MCF 10A (cell line): ENCODE measurements at regions not wholly inside any gene's neighbourhood (a gene's known extent, or its start where the extent isn't known, plus 50 kb on each side); places are given as distances from the start of the nearest gene placed in this dataset.

Source experiments
- BruUV-seq: library from RNA; stranded (reverse); fragments of 400-500 nt; replicated peaks from 2 replicates; lab custom pipeline; 2021; lab: Mats Ljungman, UMichigan
- CTCF ChIA-PET: fragments of 300-600 bp; sonication (Branson Sonifier 250); formaldehyde crosslinking; extraction: SDS; loops from one replicate; lab custom pipeline; 2021; ENCODE audit warnings: antibody characterized with exemption, inconsistent platforms; lab: Yijun Ruan, JAX
- POLR2A ChIA-PET: fragments of 300-600, 350-650 bp; sonication (Branson Sonifier 250); formaldehyde crosslinking; extraction: SDS; loops from one replicate; lab custom pipeline; 2020; ENCODE audit warnings: antibody characterized with exemption, inconsistent platforms; lab: Yijun Ruan, JAX
- DNase-seq: peaks from one replicate; pipeline ENCODE4 v3.0.0-alpha.2; 2018; ENCODE audit not compliant: unreplicated experiment
- H3K27ac Mint-ChIP-seq: one replicate; pipeline ENCODE4 v1.8.0; 2022; ENCODE audit warnings: mild to moderate bottlenecking, low read depth, mixed read lengths; ENCODE audit not compliant: unreplicated experiment
- H3K27me3 Mint-ChIP-seq: one replicate; pipeline ENCODE4 v1.8.0; 2022; ENCODE audit warnings: mixed read lengths; ENCODE audit not compliant: insufficient read depth, unreplicated experiment
- H3K36me3 Mint-ChIP-seq: one replicate; pipeline ENCODE4 v1.8.0; 2022; ENCODE audit warnings: mild to moderate bottlenecking, moderate library complexity, mixed read lengths; ENCODE audit not compliant: insufficient read depth, unreplicated experiment
- H3K4me1 Mint-ChIP-seq: one replicate; pipeline ENCODE4 v1.8.0; 2022; ENCODE audit warnings: mixed read lengths; ENCODE audit not compliant: insufficient read depth, unreplicated experiment
- H3K4me3 Mint-ChIP-seq: one replicate; pipeline ENCODE4 v1.8.0; 2022; ENCODE audit warnings: mild to moderate bottlenecking, moderate library complexity, mixed read lengths; ENCODE audit not compliant: unreplicated experiment
- H3K9me3 Mint-ChIP-seq: one replicate; pipeline ENCODE4 v1.8.0; 2022; ENCODE audit warnings: mixed read lengths; ENCODE audit not compliant: unreplicated experiment
- intact Hi-C: fragments of 100-400 bp; cut with micrococcal nuclease; formaldehyde crosslinking; loops from 2 replicates; pipeline ENCODE4 v1.14.1; 2022
- TF ChIP-seq, protein P1 (sequence below): fragments of 200-600 bp; IDR thresholded peaks from one replicate; pipeline ENCODE4 v1.8.0; 2022; ENCODE audit warnings: antibody characterized with exemption, mild to moderate bottlenecking; ENCODE audit not compliant: unreplicated experiment

DNA sequence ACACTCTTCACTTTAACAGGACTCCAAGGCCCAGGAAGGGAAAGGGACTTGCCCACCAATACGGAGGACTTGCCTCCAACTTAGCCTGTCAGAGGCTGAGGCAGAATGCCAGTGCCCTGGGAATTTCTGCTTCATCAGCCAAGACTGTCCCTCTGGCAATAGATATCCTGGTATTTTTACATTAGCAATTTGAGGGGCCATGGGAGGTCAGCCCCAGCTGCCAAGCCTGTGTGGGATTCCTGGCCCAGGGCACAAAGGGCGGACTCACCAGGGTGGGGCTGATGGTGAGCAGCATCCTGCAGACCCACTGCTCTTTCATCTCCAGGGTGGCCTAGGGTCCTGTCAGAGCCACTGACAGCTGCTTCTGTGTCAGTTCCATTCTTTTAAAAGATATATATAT, 78.3 kb upstream of the CIBAR2 start:
- no peaks in the 10 kb centered on the region for H3K27me3 Mint-ChIP-seq
- H3K36me3 Mint-ChIP-seq: peaks cover 2% of the 10 kb centered on the region
- no peaks in the 10 kb centered on the region for H3K9me3 Mint-ChIP-seq
- POLR2A ChIA-PET: no interaction called here
- DNase-seq: no peak
- intact Hi-C loops: no loop called here
- TF ChIP-seq, protein P1, sequence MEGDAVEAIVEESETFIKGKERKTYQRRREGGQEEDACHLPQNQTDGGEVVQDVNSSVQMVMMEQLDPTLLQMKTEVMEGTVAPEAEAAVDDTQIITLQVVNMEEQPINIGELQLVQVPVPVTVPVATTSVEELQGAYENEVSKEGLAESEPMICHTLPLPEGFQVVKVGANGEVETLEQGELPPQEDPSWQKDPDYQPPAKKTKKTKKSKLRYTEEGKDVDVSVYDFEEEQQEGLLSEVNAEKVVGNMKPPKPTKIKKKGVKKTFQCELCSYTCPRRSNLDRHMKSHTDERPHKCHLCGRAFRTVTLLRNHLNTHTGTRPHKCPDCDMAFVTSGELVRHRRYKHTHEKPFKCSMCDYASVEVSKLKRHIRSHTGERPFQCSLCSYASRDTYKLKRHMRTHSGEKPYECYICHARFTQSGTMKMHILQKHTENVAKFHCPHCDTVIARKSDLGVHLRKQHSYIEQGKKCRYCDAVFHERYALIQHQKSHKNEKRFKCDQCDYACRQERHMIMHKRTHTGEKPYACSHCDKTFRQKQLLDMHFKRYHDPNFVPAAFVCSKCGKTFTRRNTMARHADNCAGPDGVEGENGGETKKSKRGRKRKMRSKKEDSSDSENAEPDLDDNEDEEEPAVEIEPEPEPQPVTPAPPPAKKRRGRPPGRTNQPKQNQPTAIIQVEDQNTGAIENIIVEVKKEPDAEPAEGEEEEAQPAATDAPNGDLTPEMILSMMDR: no peak
- H3K4me3 Mint-ChIP-seq: no peak overlapping the region
- no TSS peak for BruUV-seq
- no peak overlapping the region for H3K27ac Mint-ChIP-seq
- CTCF ChIA-PET: no interaction called here
- peaks cover 7% of the 10 kb centered on the region for H3K4me1 Mint-ChIP-seq

DNA sequence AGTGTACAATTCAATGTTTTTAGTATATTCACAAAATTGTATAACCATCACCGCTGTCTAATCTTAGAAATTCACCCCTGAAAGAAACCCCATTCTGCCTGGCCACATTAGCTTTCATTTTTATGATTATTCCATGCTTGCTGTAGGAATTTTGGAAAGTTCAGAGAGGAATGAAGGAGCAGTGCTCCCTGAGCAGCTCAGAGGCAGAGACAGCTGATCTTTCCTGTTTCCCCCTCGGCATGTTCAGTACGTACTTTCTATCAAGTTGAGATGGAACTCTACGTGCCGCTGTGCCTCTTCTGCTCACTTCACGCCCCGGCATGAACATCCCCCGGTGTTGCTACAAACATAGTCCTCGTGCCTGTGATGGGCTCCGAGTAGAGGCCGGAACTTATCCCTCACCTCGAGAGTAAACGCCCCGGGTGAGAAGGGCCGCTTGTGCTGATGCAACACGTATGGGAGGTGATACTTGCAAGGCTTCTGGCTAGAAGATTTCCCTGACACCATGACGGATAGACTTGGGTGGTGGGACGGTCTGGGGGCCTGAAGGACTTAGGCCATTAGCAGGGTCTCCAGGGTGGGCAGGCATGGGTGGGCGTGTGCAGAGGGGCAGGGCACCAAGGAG, 79.2 kb upstream of the CIBAR2 start:
- Mint-ChIP-seq H3K27me3 (no peaks in the 10 kb centered on the region), H3K36me3 (no peaks in the 10 kb centered on the region), H3K4me1 (peaks cover 7% of the 10 kb centered on the region), H3K4me3 (no peak overlapping the region), H3K9me3 (no peaks in the 10 kb centered on the region), H3K27ac (no peak overlapping the region)
- intact Hi-C loops: no loop called here
- DNase-seq: no peak
- ChIA-PET POLR2A (no interaction called here), CTCF (interaction anchor here (0.7 kb wide), 1 partner anchor 85 kb away, joined by 4 read pairs; no protein-coding TSS in a partner anchor)
- no TSS peak for BruUV-seq
- TF ChIP-seq, protein P1: no peak

DNA sequence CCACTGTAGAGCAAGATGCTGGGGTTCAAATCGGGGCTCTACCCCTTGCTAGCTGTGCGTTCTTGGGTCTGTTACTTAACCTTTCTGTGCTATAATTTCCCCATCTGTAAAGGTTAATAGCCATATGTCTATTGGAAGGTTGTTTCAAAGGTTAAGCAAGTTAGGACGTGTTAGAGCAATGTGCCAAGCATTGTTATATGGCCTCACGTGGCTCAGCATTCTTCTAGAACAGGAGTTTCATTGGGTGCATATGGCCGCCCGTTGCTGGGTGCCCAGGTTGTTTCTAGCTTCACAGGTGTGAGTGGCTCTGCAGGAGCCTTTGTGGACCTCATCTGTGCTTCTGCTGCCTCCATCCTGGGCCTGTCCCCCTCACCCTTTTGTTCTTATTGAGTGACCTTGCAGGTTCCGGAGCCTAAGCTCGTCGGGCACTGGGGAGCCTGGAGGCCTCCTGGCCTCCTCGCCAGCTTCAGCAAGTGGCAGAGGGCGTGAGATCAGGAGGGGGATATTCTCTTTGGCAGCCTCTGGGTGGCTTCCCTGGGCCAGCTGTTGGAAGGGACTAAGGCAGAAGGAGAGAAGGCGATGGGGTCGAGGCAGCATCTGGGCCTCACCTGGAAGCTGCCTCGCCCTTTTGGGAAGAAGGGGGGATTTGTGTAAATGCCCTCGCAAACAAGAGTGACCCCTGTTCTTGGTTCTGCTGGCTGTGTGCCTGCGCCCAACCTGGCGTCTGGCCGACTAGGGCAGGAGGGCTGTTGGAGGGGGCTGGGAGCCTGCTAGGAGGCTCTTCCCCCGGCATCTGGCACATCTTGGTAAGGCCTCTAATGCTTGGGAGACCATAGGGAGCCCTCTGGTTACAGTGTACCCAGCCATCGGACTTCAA, 80.2 kb upstream of the CIBAR2 start:
- H3K9me3 Mint-ChIP-seq: no peaks in the 10 kb centered on the region
- no TSS peak for BruUV-seq
- POLR2A ChIA-PET: no interaction called here
- no peaks in the 10 kb centered on the region for H3K27me3 Mint-ChIP-seq
- TF ChIP-seq, protein P1: no peak
- peaks cover 7% of the 10 kb centered on the region for H3K4me1 Mint-ChIP-seq
- peak; percentile 51 for DNase-seq
- no peaks in the 10 kb centered on the region for H3K36me3 Mint-ChIP-seq
- CTCF ChIA-PET: interaction anchor here (0.6 to 1.0 kb wide), 2 partner anchors 42 to 107 kb away, joined by 4 read pairs; no protein-coding TSS in a partner anchor
- intact Hi-C loops: no loop called here
- no peak overlapping the region for H3K4me3 Mint-ChIP-seq
- H3K27ac Mint-ChIP-seq: no peak overlapping the region

DNA sequence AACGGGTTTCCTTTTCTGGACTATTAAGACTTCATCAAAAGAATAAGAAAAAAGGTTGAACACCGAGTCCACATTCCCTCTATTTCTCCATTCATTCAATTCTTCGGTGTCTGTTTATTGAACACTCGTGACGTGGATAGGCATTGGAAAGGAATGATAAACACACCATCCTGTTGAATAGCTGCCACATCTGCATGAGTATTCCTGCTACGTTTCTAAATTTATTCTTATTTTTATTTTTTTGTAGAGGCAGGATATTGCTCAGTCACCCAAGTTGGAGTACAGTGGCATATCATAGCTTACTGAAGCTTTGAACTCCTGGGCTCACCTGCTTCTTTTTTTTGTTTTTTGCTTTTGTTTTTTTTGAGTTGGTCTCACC, 80.8 kb upstream of the CIBAR2 start:
- no peak for DNase-seq
- TF ChIP-seq, protein P1: no peak
- no peaks in the 10 kb centered on the region for H3K27me3 Mint-ChIP-seq
- intact Hi-C loops: no loop called here
- no peak overlapping the region for H3K27ac Mint-ChIP-seq
- BruUV-seq: no TSS peak
- ChIA-PET CTCF (interaction anchor here (0.6 to 1.0 kb wide), 2 partner anchors 41 to 106 kb away, joined by 4 read pairs; no protein-coding TSS in a partner anchor), POLR2A (no interaction called here)
- peaks cover 7% of the 10 kb centered on the region for H3K4me1 Mint-ChIP-seq
- H3K4me3 Mint-ChIP-seq: no peak overlapping the region
- no peaks in the 10 kb centered on the region for H3K9me3 Mint-ChIP-seq
- H3K36me3 Mint-ChIP-seq: no peaks in the 10 kb centered on the region
